IMR-90 (cell line): ENCODE measurements at regions not wholly inside any gene's neighbourhood (a gene's known extent, or its start where the extent isn't known, plus 50 kb on each side); places are given as distances from the start of the nearest gene placed in this dataset.

ENCODE experiments used
- ATAC-seq: fragments of 200-7000 bp; cut with Tn5 transposase; 2 replicates; pipeline ENCODE4 v1.9.1; 2020; ENCODE audit warnings: low read depth, mild to moderate bottlenecking, moderate library complexity
- BruUV-seq: library from RNA; stranded (reverse); fragments of 400-500 nt; replicated peaks from 2 replicates; lab custom pipeline; 2021; lab: Mats Ljungman, UMichigan
- CTCF ChIA-PET: fragments of 300-600 bp; formaldehyde crosslinking; extraction: SDS; loops from one replicate; lab custom pipeline; 2021; ENCODE audit warnings: antibody characterized with exemption; lab: Yijun Ruan, JAX
- POLR2A ChIA-PET: fragments of 300-600 bp; sonication (Branson Sonifier 250); formaldehyde crosslinking; loops from one replicate; lab custom pipeline; 2022; ENCODE audit warnings: antibody characterized with exemption; ENCODE audit not compliant: unreplicated experiment; lab: Charles Lee
- DNase-seq: peaks from one replicate; pipeline ENCODE4 v3.0.0; 2013
- H2AFZ ChIP-seq: replicated peaks from 2 replicates; pipeline ENCODE3; 2013; ENCODE audit warnings: low read length, mild to moderate bottlenecking; ENCODE audit not compliant: poor library complexity
- H2AK5ac ChIP-seq: 2 replicates; pipeline ENCODE4 v1.6.1; 2013; ENCODE audit warnings: low read depth, low read length, inconsistent platforms
- H2AK9ac ChIP-seq: replicated peaks from 2 replicates; pipeline ENCODE3; 2013; ENCODE audit warnings: mild to moderate bottlenecking, low read depth, low read length, moderate library complexity; ENCODE audit not compliant: poor library complexity
- H2BK120ac ChIP-seq: 2 replicates; pipeline ENCODE4 v1.6.1; 2013; ENCODE audit warnings: low read depth, low read length, inconsistent platforms
- H2BK15ac ChIP-seq: 3 replicates; pipeline ENCODE4 v1.6.1; 2013; ENCODE audit warnings: low read depth, low read length, inconsistent platforms
- H2BK20ac ChIP-seq: 2 replicates; pipeline ENCODE4 v1.6.1; 2013; ENCODE audit warnings: low read depth, mild to moderate bottlenecking, inconsistent platforms, low read length, moderate library complexity
- H2BK5ac ChIP-seq: 2 replicates; pipeline ENCODE4 v1.6.1; 2013; ENCODE audit warnings: mild to moderate bottlenecking, low read depth, low read length, inconsistent platforms; ENCODE audit not compliant: poor library complexity, severe bottlenecking
- H3K14ac ChIP-seq: replicated peaks from 2 replicates; pipeline ENCODE4 v1.6.1; 2013; ENCODE audit warnings: low read depth, low read length, inconsistent platforms
- H3K18ac ChIP-seq: 2 replicates; pipeline ENCODE4 v1.6.1; 2013; ENCODE audit warnings: low read depth, low read length, control low read depth
- H3K23ac ChIP-seq: 2 replicates; pipeline ENCODE4 v1.6.1; 2013; ENCODE audit warnings: low read depth, low read length, inconsistent platforms
- H3K27ac ChIP-seq: 2 replicates; pipeline ENCODE4 v1.5.1; 2013; ENCODE audit warnings: mild to moderate bottlenecking, control low read depth, low read length; ENCODE audit not compliant: insufficient read depth
- H3K27me3 ChIP-seq: 2 replicates; pipeline ENCODE4 v1.6.1; 2013; ENCODE audit warnings: low read length; ENCODE audit not compliant: control insufficient read depth, insufficient read depth
- H3K36me3 ChIP-seq: 2 replicates; pipeline ENCODE4 v1.6.1; 2013; ENCODE audit warnings: low read length, mixed read lengths; ENCODE audit not compliant: control insufficient read depth, insufficient read depth
- H3K4ac ChIP-seq: 2 replicates; pipeline ENCODE4 v1.6.1; 2013; ENCODE audit warnings: low read depth, low read length, inconsistent platforms
- H3K4me1 ChIP-seq: 2 replicates; pipeline ENCODE4 v1.6.1; 2013; ENCODE audit warnings: low read length, mixed read lengths; ENCODE audit not compliant: control insufficient read depth, insufficient read depth
- H3K4me2 ChIP-seq: 2 replicates; pipeline ENCODE4 v1.6.1; 2013; ENCODE audit warnings: low read depth, mild to moderate bottlenecking, control low read depth, low read length, moderate library complexity
- H3K4me3 ChIP-seq: 2 replicates; pipeline ENCODE4 v1.5.1; 2013; ENCODE audit warnings: low read depth, mild to moderate bottlenecking, control low read depth, low read length, moderate library complexity; ENCODE audit not compliant: insufficient read depth
- H3K56ac ChIP-seq: 2 replicates; pipeline ENCODE4 v1.6.1; 2013; ENCODE audit warnings: low read length, inconsistent platforms; ENCODE audit not compliant: insufficient read depth; ENCODE audit errors: extremely low read depth
- H3K79me1 ChIP-seq, 2 experiments: 2 replicates each; pipeline ENCODE4 v1.6.1; 2013; ENCODE audit warnings: low read length in 2 of 2, inconsistent platforms in 1 of 2, low read depth in 1 of 2
- H3K9ac ChIP-seq: 2 replicates; pipeline ENCODE4 v1.6.1; 2013; ENCODE audit warnings: low read depth, low read length, control low read depth
- H3K9me1 ChIP-seq: 2 replicates; pipeline ENCODE4 v1.6.1; 2013; ENCODE audit warnings: low read length, inconsistent platforms; ENCODE audit not compliant: insufficient read depth
- H3K9me3 ChIP-seq: 2 replicates; pipeline ENCODE4 v1.6.1; 2013; ENCODE audit warnings: low read length; ENCODE audit not compliant: control insufficient read depth, insufficient read depth
- H4K20me1 ChIP-seq: 2 replicates; pipeline ENCODE4 v1.6.1; 2013; ENCODE audit warnings: low read length, inconsistent platforms; ENCODE audit not compliant: insufficient read depth
- H4K5ac ChIP-seq: 2 replicates; pipeline ENCODE4 v1.6.1; 2013; ENCODE audit warnings: mild to moderate bottlenecking, low read depth, low read length, control low read depth
- H4K8ac ChIP-seq, 2 experiments: 2 replicates each; pipeline ENCODE4 v1.6.1; 2013; ENCODE audit warnings: low read depth in 2 of 2, low read length in 2 of 2, control low read depth in 1 of 2, inconsistent platforms in 1 of 2
- H4K91ac ChIP-seq: 2 replicates; pipeline ENCODE4 v1.6.1; 2013; ENCODE audit warnings: low read depth, low read length, inconsistent platforms; ENCODE audit not compliant: insufficient read depth
- CEBPB ChIP-seq: IDR thresholded peaks from 2 replicates; pipeline ENCODE4 v1.6.1; 2012; ENCODE audit warnings: low read depth, low read length, improper control_type of control experiment
- MAFK ChIP-seq: IDR thresholded peaks from 2 replicates; pipeline ENCODE4 v1.6.1; 2012; ENCODE audit warnings: low read depth, low read length, improper control_type of control experiment
- NFE2L2 ChIP-seq: fragments of 150-350 bp; IDR thresholded peaks from 2 replicates; pipeline ENCODE4 v1.6.1; 2016; ENCODE audit warnings: low read depth, mild to moderate bottlenecking, low read length
- RAD21 ChIP-seq: IDR thresholded peaks from 2 replicates; pipeline ENCODE4 v1.6.1; 2012; ENCODE audit warnings: low read length, improper control_type of control experiment
- WGBS, 2 experiments: methylation state at CpG; one replicate each; pipeline versions ENCODE4 v1.1.5 to v1.1.7; 2013; ENCODE audit warnings: missing lambda C conversion rate in 2 of 2; ENCODE audit not compliant: insufficient read length in 1 of 2; ENCODE audit errors: extremely low coverage in 2 of 2; 5-methylcytosine and 5-hydroxymethylcytosine counted together
- dilution Hi-C: fragments of 300-500 bp; cut with HindIII; formaldehyde crosslinking; loops from one replicate; pipeline ENCODE4 v1.14.3; 2018; ENCODE audit warnings: low sequenced_read_pairs; ENCODE audit not compliant: unreplicated experiment
- in situ Hi-C: fragments of 300-500 bp; cut with MboI; formaldehyde crosslinking; loops from 3 replicates; pipeline ENCODE4 v1.14.3; 2019; ENCODE audit warnings: low sequenced_read_pairs, inconsistent platforms, mixed read lengths
- intact Hi-C: fragments of 100-400 bp; cut with micrococcal nuclease; formaldehyde crosslinking; loops from 2 replicates; pipeline ENCODE4 v1.10.0; 2022
- TF ChIP-seq, protein P1 (sequence below): fragments of 150-350 bp; IDR thresholded peaks from 2 replicates; pipeline ENCODE4 v1.6.1; 2016; ENCODE audit warnings: low read depth, mild to moderate bottlenecking, low read length, moderate library complexity, borderline replicate concordance

DNA sequence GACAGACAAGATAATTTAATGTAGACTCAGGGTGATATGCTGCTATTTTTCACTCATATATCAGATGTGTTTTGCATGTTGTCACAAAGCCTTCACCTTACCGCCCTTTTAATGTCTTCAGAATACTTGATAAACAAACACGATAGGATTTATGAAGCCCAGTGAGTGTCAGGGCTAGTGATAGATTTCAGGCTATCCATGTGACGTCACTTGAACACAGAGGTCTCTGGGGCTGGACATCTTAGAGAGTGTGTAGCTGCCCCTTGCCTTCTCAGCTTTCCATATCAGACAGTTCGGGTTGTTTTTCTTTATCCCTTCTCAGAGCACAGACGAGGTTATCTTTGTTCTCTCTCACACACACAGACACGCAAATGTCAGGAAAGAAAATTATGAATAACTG, 105.3 kb upstream of the GSC start:
- intact Hi-C loops = no loop called here
- POLR2A ChIA-PET = no interaction called here
- BruUV-seq = no TSS peak

More for the DNA sequence above, 105.3 kb upstream of the GSC start:
- peaks cover 11% of the 10 kb centered on the region; the same call in 1 of the 2 replicates for H3K9me3 ChIP-seq
- dilution Hi-C loops = no loop called here
- H4K8ac ChIP-seq = no peak overlapping the region
- no peaks in the 10 kb centered on the region for H3K36me3 ChIP-seq
- no peak overlapping the region for H3K23ac ChIP-seq
- H3K4me3 ChIP-seq = no peak overlapping the region
- H2AK5ac ChIP-seq = no peak overlapping the region
- H2BK20ac ChIP-seq = no peak overlapping the region
- TF ChIP-seq RAD21 (no peak), MAFK (no peak), NFE2L2 (no peak), CEBPB (no peak)
- TF ChIP-seq, protein P1, sequence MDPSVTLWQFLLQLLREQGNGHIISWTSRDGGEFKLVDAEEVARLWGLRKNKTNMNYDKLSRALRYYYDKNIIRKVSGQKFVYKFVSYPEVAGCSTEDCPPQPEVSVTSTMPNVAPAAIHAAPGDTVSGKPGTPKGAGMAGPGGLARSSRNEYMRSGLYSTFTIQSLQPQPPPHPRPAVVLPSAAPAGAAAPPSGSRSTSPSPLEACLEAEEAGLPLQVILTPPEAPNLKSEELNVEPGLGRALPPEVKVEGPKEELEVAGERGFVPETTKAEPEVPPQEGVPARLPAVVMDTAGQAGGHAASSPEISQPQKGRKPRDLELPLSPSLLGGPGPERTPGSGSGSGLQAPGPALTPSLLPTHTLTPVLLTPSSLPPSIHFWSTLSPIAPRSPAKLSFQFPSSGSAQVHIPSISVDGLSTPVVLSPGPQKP = no peak
- no peak overlapping the region for H2BK5ac ChIP-seq
- no peak overlapping the region for H3K27ac ChIP-seq
- ATAC-seq (no peak), DNase-seq (no peak)
- H3K9me1 ChIP-seq = no peaks in the 10 kb centered on the region
- no peak overlapping the region for H3K9ac ChIP-seq
- CTCF ChIA-PET = no interaction called here
- no peak overlapping the region for H4K91ac ChIP-seq
- no peak overlapping the region for H2AFZ ChIP-seq
- H2BK120ac ChIP-seq = no peak overlapping the region
- no peak overlapping the region for H3K18ac ChIP-seq
- no peaks in the 10 kb centered on the region for H3K27me3 ChIP-seq
- H3K79me1 ChIP-seq = no peaks in the 10 kb centered on the region
- H3K14ac ChIP-seq = no peak overlapping the region
- H2AK9ac ChIP-seq = no peak overlapping the region
- no peak overlapping the region for H4K5ac ChIP-seq
- no CpG with 5 or more reads among the region's 6 CpGs for WGBS, 2 experiments
- H3K56ac ChIP-seq = no peak overlapping the region
- H3K4me2 ChIP-seq = no peak overlapping the region
- no peaks in the 10 kb centered on the region for H4K20me1 ChIP-seq
- no peak overlapping the region for H3K4ac ChIP-seq
- H2BK15ac ChIP-seq = no peak overlapping the region
- no peaks in the 10 kb centered on the region for H3K4me1 ChIP-seq
- in situ Hi-C loops = no loop called here
